ENCODE measurements at regions not wholly inside any gene's neighbourhood (a gene's known extent, or its start where the extent isn't known, plus 50 kb on each side); places are given as distances from the start of the nearest gene placed in this dataset.

DNA sequence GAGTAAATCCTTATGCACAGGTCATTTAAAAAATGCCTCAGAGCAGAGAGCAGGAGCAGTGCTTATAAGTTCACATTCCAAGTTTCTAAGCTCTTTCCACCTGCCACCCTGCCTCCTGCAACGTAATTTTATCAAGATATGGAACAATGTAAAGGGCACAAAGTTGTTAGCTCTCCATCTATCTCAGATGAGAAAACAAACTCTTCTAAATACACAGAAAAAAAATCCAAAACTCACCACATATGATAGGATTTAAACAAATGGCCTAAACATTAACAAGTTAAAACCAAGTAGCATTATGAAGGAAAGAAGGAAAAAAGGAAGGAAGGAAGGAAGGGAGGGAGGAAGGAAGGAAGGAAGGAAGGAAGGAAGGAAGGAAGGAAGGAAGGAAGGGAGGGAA, 1132.8 kb downstream of the GRM8 start:
- no peak overlapping the region for H3K27ac ChIP-seq
- intact Hi-C loops (cut with DNase I) = no loop called here

DNA sequence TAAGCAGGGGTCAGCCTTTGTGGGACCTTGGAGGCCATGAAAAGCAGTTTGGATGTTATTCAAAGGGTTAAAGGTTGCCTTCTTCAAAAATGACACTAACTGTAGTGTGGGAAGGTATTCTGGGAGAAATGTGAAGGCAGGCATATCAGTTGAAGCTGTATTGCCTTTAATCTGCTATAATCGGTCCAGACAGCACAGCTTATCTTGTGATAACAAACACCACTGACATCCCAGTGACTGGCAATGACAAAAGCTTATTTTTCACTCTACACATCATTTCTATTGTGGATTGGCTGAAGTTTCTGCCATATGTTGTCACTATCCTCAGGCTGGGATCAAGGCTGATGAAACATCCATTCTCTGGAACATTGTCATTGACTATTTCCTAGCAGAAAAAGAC, 1149.2 kb downstream of the GRM8 start:
- Histone ChIP-seq H3K36me3 (no peaks in the 10 kb centered on the region), H3K9me3 (no peaks in the 10 kb centered on the region), H3K27me3 (no peaks in the 10 kb centered on the region), H3K4me3 (replicated peaks in 1 of 3) (no peak overlapping the region), H3K4me1 (no peaks in the 10 kb centered on the region), H3K27ac (no peak overlapping the region)
- 44 to 68% methylated on average over 1 of the region's 1 CpG for WGBS, 2 donors
- DNase-seq = no peak
- intact Hi-C loops (cut with DNase I) = no loop called here
- TF ChIP-seq, protein P1, sequence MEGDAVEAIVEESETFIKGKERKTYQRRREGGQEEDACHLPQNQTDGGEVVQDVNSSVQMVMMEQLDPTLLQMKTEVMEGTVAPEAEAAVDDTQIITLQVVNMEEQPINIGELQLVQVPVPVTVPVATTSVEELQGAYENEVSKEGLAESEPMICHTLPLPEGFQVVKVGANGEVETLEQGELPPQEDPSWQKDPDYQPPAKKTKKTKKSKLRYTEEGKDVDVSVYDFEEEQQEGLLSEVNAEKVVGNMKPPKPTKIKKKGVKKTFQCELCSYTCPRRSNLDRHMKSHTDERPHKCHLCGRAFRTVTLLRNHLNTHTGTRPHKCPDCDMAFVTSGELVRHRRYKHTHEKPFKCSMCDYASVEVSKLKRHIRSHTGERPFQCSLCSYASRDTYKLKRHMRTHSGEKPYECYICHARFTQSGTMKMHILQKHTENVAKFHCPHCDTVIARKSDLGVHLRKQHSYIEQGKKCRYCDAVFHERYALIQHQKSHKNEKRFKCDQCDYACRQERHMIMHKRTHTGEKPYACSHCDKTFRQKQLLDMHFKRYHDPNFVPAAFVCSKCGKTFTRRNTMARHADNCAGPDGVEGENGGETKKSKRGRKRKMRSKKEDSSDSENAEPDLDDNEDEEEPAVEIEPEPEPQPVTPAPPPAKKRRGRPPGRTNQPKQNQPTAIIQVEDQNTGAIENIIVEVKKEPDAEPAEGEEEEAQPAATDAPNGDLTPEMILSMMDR (IDR thresholded peaks at IDR 0.05) = no peak
- TF ChIP-seq POLR2A (IDR thresholded peaks at IDR 0.05) = no peak

More for the DNA sequence above, 1132.8 kb downstream of the GRM8 start:
- no peaks in the 10 kb centered on the region for H3K27me3 ChIP-seq
- DNase-seq = no peak
- 51 to 73% methylated on average over 1 of the region's 1 CpG for WGBS, 2 donors
- H3K4me1 ChIP-seq = no peaks in the 10 kb centered on the region
- TF ChIP-seq POLR2A (IDR thresholded peaks at IDR 0.05) = no peak
- TF ChIP-seq, protein P1 (IDR thresholded peaks at IDR 0.05) = no peak
- H3K4me3 ChIP-seq (replicated peaks in 1 of 3) = no peak overlapping the region
- H3K36me3 ChIP-seq = no peaks in the 10 kb centered on the region
- H3K9me3 ChIP-seq = no peaks in the 10 kb centered on the region

DNA sequence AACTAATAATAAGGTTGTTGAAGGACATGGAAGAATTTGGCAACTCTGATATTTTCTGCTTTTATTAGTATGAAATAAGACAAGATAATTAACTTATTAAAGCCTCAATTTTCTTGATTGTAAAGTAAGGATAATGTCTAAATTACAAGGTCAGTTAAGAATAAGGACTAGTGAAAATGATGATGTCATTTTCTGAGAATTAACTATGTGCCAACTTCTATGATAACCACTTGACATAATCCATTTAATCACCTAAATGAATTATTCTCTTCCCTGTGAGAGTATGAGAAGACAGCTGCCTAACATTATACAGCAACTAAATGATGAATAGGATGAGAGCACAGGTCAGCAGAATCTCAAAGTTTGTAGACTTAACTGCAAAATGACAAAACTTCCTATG, 1153.4 kb upstream of the POT1 start:
- no peak for DNase-seq
- Histone ChIP-seq H3K4me1 (no peaks in the 10 kb centered on the region), H3K27me3 (no peaks in the 10 kb centered on the region), H3K27ac (no peak overlapping the region), H3K36me3 (no peaks in the 10 kb centered on the region), H3K9me3 (no peaks in the 10 kb centered on the region), H3K4me3 (replicated peaks in 1 of 3) (no peak overlapping the region)
- intact Hi-C loops (cut with DNase I) = no loop called here
- TF ChIP-seq, protein P1 (IDR thresholded peaks at IDR 0.05) = no peak
- no peak for TF ChIP-seq POLR2A (IDR thresholded peaks at IDR 0.05)

DNA sequence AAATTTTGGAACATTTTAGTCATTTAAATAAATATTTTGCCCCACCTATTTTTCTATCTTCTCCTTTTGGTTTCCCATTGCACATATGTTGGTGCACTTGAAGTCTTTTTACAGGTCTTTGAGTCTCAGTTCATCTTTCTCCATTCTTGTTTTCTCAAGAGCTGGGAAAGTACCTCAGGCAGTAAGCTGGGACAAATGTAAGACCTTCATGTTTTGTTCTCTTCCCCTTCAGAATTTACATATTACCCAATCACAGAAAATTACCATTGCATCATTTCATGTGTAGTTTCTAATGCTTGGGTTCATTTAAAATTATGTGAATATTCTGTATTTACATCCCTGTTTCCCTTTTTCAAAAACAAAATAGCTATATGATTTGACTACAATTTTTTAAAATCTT, 1150.0 kb upstream of the POT1 start:
- TF ChIP-seq, protein P1 (IDR thresholded peaks at IDR 0.05) = no peak
- no peak for TF ChIP-seq POLR2A (IDR thresholded peaks at IDR 0.05)
- Histone ChIP-seq H3K9me3 (no peaks in the 10 kb centered on the region), H3K27ac (no peak overlapping the region), H3K27me3 (no peaks in the 10 kb centered on the region), H3K4me1 (no peaks in the 10 kb centered on the region), H3K36me3 (no peaks in the 10 kb centered on the region), H3K4me3 (replicated peaks in 1 of 3) (no peak overlapping the region)
- DNase-seq = no peak
- intact Hi-C loops (cut with DNase I) = no loop called here

DNA sequence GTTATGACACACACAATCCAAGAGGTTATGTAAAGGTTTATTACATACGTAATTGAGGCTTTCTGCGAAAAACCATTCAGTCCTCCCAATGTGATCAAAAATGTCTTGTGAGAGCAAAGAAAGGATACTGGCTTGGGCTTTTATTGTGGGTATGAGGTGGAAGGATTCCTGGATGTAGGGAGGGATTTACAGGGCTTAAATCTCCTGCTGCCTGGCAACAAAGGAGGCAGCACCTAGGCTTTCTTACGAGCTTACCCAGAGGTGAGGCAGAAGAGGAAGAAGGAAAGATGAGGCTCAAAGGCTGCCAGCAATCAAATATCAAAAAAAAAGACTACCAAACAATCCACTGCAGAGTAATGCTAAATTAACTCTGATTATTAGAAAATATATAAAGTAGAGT, 1149.5 kb upstream of the POT1 start:
- intact Hi-C loops (cut with DNase I) = no loop called here
- no peaks in the 10 kb centered on the region for H3K27me3 ChIP-seq
- 82 to 91% methylated on average over 3 of the region's 3 CpGs for WGBS, 2 donors

More for the DNA sequence above, 1149.5 kb upstream of the POT1 start:
- TF ChIP-seq, protein P1 (IDR thresholded peaks at IDR 0.05) = no peak
- DNase-seq = no peak
- Histone ChIP-seq H3K9me3 (no peaks in the 10 kb centered on the region), H3K4me1 (no peaks in the 10 kb centered on the region), H3K4me3 (replicated peaks in 1 of 3) (no peak overlapping the region), H3K36me3 (no peaks in the 10 kb centered on the region), H3K27ac (no peak overlapping the region)

All from thyroid gland (tissue), 4 donors.